ENCODE measurements at regions not wholly inside any gene's neighbourhood (a gene's known extent, or its start where the extent isn't known, plus 50 kb on each side); places are given as distances from the start of the nearest gene placed in this dataset.

DNA sequence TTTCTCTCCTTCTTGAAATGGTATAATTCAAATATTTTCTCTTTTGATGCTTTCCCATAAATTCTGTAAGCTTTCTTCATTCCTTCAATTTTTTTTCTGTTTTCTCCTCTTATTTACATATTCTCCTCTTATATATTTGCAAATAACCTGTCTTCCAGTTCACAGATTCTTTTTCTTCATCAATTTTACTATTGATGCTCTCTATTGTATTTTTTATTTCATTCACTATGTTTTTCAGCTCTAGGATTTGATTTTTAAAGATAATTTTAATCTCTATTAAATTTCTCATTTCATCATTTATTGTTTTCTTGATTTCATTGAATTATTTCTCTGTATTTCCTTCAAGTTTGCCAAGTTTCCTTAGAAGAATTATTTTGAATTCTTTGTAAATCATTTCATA is 54.0 kb upstream of the PRPS1L1 start:
- DNase-seq = no peak

DNA sequence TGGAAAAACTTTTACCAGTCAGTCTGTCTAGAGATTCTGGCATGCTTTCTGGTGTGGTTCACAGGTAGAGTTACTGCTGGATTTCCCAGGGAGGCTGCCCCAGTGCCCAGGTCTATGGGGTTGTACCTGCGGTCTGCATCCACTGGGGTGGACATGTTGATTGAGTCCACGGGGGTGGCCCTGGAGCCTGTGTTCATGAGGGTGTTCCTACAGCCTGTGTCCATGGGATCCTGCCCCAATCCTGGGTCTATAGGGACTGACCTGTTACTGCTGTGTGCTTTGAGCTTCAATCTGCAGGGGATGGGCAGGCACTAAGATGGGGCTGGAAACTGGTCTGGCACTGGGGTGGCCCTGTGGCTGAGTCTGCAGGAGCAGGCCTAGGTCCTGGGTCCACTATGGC is 54.5 kb upstream of the PRPS1L1 start:
- DNase-seq = no peak

DNA sequence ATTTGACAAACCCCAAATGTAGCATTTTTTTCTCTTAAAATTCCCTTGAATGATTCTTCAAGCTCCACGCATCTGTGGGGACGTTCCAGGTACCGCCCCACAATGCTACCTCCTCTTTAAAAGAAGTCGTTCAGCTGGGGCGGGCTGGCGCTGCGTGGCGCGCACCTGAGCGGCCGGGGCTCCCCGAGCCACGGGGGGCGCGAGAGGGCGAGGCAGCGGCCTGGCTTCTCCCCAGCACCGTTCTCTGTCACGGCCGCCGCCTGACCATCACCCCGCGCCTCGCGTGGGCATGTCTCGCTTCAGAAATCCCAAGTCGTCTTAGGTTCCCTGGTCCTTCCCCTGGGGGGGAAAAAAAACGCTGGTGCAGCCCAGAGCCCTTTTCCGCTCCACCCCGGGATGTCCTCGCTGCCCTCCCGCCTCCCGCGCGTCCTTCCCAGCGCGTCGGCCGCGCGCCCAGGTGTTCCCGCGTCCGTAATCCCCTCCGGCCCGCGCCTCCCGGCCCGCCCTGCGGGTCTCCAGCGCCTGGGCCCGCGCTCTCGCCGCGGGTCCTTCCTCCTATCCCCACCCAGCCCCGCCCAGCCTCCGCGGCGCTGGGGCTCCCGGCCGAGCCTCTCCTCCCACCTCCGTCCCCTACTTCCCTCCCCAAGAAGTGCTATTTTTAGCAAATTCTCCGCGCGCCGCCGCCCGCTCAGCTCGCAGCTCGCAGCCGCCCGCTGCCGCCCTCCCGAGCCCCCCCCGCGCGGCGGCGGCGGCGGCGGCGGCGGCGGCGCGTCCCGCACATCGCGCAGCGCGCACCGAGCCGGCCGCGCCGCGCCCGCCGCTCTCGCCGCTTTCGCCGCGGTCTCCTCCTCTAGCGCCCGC is 58.7 kb upstream of the PRPS1L1 start:
- DNase-seq = no peak

DNA sequence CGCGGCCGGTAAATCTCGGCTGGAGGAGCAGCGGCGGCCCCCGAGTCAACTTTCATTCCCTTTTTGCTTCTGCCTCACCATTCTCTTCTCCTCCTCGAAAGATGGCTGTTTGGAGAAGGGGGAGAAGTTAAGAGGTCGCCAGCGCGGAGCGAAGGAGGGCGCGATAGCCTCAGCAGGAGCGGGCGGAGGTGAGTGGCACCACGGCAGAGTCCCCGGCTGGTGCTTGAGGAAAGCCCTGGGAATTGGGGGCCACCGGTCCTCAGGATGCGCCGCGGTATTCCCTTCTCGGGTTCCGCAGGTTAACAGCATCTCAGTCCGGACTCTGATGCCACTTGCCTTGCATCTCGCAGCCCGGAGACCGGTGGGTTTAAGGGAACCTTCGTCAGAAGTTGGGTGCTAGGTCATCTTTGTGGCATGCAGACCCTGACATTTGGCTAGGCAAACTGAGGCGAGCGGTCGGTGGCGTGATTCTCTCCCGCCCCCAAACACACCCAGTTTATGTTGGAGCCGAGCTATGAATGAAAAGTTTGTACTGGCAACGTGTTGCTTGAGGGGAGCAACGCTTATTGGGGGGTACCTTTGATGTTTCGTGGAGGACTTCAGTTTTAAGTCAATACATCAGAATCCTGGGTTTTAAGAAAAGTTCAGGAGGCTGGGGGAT is 59.5 kb upstream of the PRPS1L1 start:
- DNase-seq = no peak

DNA sequence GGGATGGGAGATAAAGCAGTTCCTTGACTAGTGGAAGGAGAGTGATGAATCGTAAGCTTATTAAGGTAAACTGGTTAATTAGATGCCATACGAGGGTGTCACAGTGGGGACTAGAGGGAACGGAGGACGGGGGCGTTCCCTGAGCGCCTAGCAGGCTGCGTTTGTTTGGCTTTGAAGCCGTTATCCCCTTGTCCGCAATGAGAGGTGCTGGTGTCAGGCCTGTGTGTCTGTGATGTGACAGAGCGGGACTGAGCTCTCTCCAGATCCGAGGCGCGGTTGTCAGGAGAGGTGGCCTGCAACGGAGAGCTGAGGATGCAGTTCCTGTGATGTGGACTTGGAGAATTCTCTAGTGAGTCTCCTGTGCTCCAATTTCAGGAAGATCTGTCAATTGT is 60.0 kb upstream of the PRPS1L1 start:
- no peak for DNase-seq

DNA sequence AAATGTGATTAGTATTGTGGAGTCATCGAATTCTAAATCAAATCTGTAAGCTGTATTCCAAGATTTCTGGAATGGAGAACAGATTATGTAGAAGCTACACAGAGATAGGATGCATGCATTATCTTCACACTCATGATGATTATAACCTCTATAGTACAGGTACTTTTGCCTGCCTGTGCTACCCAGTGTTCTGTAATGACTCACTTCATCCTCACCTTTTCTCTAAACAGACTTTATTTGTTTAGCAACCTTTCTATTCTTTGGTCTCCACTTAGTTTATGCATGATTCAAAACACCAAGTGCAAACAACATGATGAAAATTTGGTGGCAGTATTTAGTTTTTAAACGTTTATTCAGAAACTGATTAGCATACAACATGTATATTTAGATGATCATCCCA is 68.4 kb upstream of the PRPS1L1 start:
- DNase-seq = no peak

DNA sequence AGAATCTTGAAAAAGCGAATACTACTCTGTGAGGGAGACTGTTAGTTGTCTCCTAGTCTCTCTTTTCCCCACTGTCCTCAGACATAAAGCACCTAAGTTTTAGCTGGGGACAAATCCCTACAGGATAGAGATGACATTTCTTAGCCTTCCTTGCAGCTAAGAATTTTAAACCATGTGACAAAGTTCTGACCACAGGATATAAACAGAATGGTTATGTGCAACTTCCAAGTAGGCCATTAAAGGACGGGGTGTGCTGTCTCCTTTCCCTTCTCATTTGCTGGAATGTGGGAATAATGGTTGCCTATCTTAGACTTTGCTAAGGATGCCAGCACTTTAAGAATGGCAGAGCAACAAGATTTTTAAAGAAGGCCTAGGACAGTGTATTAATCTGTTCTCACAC is 74.9 kb upstream of the PRPS1L1 start:
- DNase-seq = no peak

DNA sequence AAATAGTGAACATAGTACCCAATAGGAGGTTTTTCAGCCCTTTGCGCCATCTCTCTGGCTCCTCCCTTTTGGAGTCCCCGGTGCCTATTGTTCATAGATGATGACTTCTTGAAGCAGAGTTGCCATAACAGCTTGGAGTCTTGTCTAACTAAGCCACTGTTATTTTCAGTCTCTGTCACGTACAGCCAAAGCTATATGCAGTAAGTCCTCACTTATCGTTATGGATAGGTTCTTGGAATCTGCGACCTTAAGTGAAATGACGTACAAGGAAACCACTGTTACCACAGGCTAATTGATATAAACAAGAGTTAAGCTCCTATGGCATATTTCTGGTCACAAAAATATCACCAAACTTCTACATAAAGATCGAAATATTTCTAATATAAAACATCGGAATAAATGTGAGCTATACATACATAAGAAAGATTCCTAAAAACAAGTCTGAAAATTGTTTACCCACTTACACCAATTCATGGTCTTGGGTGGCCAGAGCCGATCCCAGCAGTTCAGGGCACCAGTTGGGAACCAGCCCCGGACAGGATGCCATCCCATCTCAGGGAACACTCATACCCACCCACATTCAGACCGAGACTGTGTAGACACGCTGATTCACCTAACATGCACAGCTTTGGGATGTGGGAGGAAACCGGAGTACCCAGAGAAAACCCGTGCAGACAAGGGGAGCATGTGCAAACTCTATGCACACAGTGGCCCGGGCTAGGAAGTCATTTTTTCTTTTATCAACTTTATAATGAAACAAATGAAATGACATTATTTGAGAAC is 76.0 kb upstream of the PRPS1L1 start:
- DNase-seq = no peak

DNA sequence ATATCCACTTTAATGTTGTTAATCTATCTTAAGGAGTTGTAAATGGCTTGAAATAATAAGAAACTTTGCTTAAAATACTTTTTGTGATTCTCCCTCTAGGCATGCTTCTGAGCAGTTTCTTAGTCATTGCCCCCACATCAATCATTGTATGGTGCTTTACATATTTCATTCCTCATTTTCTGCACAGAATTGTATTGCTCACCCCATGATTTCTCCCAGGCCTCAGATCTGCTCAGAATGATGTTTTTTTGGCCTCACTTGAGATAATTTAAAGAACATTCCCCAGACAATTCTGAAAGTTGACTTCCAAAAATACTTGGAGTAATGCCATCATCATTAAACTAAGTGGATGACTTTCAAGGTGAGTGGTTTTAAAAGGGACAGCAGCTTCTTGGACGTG is 82.1 kb upstream of the PRPS1L1 start:
- no peak for DNase-seq

DNA sequence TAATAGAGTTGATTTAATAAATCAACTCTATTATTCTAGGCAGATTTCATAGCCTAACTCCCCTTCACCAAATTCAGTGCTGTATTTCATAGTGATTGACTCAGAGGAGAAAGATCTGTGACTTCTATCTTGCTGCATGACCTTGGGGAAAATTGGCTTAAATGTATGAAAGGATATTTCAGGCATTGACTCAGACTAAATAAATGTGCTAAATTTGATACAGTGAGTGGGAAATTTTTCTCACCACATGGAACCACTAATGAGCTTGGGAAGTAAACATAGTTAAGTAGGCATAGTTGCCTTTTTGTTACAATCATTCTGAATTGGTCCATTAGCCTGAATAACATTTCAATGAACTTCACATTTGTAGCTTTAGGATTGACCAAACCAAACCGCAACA is 89.0 kb upstream of the PRPS1L1 start:
- DNase-seq = no peak

DNA sequence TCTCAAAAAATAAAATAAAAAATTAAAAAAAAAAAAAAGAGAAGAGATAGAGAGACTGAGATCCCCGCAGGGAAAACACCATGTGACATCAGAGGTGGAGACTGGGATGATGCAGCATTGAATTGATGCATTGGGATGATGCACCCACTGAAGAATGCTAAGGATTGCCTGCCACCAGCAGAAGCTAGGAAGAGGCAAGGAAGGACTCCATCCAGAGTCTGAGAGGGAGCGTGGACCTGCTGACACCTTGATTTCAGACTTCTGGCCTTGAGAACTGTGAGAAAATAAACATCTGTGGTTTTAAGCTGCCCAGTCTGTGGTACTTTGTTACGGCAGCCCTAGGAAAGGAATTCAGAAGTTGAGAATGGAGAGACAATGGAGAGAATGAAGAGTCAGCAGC is 89.8 kb upstream of the PRPS1L1 start:
- no peak for DNase-seq

DNA sequence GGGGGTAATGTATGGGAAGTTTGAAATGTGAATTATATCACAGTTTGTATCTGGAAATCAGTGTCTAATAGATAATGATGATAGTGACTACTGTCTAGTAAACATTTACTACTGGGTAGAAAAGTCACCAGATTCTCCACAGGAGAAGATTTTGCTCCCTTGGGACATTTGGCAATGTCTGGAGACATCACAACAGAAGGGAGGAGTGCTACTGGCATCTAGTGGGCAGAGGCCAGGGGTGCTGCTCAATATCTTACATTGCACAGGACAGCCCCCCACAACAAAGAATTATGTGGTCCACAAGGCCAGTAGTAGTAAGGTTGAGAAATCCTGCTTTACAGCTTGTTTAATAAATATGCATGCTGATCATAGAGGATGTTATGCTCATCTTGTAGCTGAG is 92.3 kb upstream of the PRPS1L1 start:
- DNase-seq = no peak

DNA sequence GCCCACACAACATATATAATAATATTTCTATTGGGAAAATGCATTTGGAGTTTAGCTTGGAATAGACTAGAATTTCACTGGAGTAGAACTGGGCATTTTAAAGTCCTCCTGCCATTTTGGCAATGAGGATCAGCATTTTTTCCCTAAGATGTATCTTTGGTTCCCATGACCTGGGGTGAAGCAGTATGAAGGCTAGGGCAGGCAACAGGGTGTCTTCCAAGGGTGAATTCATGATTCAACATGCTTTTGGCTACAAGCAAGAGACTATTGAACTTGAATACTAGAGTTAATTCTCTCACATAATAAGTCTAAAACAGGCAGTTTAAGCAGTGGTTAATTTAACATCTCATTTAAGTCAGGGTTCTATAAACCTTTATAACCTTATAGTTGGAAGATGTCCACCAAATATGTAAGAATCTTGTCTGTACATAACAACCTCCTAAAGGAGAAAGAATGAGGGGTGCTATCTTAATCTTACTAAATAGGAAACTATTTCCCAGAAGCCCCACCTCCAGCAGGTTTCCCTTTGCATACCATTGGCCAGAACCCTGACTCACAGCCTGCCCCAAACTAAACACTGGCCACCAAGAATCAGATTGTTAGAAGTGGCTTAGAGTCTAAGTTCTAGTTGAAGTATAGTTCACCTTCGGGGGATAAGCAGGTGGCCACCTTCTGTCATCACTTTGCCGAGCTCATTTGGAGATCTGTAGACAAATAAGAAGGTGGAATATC is 96.0 kb upstream of the PRPS1L1 start:
- DNase-seq = no peak

DNA sequence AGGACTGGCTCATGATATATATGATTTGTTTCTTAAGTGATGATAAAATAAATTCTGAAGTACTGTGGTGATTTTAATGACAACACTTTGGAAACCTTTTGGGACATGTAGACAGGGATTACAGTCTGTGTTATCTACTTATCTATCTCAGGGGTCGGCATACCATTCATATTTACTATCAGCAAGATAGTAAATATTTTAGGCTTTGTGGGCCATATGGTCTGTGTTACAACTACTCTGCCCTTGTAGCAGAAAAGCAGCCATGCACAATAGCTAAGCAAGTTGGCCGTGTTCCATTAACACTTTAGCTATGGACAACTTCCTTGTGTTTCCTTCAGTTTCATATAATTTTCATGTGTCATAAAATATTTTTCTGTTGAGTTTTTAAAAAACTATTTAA is 97.8 kb upstream of the PRPS1L1 start:
- no peak for DNase-seq

DNA sequence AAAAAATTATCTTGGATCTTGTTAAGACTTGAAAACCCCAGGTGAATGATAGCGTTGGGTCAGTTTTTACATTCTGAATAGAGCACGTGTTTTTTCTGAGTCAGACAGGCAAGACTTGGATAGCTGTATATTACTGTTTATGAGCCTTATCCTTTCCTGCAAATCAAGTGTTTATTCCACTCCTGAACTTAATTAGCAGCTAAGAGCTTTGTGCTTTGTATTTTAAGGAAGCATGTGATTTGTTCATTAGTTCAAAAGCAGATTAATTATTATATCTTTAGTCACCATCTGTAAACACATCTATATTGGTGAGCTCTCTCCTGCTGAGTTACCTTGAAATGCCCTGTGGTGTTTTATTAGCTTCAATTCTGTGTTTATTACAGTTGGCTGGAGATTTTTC is 98.6 kb upstream of the PRPS1L1 start:
- no peak for DNase-seq

DNA sequence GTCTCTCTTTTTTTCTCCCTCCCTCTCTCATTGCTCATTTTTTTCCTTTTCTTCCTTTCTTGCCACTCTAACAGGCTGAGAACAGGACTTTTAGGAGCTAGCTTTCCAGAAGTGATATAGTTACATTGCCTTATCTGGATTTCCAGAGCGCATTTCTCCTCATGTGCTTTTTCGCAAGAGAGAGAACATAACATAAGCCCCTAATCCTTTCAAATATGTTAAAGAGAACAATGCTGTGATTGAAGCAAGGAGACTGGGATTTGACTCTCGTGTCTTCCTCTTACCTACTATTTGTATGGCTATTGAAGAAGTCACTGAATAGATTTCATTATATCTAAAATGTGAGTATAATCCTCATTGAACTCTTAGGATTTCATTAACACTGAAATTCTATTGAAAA is 101.2 kb upstream of the PRPS1L1 start:
- DNase-seq = no peak

DNA sequence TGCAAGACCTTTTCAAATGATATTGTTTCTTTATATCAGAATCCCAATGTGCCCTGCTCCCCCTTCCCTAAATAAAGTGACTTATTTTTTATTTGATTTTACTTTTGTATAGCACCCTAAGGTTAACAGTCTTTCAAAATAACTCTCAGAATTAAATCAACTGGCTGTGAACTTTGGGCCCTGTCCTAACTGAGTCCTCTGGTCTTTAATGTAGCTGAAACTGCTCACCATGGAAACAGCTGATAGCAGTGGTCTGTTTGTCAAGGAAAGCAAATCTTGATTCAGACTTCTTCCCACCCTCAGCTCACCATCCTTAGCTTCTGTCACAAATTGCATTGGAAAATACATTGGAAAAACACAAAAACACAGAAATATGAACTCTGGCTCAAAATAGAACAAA is 105.2 kb upstream of the PRPS1L1 start:
- DNase-seq = no peak

DNA sequence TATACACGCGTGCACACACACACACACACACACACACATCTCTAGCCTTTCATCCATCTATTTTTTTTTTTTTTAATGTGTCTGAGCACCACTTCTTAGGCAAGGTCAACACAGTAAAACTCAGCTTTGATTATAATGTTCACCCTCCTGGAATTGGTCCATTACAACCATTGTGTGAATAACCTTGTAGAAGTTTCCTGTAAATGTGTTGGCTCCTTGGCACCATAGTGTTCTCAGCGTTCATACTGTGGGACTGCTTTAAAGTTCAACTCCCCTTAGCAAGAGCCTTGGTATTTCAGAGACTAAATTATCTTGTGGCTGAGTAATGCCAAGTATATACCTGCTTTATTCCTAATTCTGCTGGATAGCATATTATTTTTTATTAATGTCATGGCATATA is 106.3 kb upstream of the PRPS1L1 start:
- DNase-seq = no peak

DNA sequence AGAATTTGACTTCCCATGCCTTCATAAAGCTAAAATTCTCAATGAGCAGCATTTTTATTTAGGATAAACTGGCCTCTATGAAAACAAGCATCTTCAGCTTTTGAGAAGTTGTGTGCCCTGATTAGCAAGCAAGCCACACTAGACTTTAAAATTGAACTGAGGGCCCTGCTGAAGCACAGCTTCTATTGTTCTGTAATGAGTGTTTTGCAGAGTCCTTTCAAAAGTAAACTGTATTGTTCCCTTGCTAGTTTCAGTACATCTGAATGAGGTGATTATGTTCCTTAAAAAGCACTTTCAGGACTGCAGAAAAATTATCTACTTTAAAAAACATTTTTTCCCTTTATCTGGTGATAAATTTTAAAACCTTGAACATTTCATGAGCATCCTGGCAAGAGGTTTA is 113.3 kb upstream of the PRPS1L1 start:
- no peak for DNase-seq

DNA sequence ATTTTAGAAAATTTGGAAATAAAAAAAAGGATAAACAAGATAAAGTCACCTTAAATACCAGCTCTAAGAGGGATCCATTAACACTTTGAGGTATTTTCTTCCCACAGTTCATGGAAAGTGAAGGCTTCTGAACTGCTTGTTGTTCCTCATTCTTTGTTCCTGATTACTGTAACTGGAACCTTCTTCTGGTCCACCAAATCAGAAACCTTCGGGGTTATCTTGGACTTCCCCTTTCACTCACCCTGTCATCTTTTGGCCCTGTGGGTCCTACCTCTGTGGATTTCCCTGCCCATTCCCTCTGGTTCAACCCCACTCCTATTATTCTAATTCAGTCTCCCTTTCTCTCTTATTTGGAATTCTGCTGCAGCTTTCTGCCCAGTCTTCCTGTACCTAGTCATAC is 116.5 kb upstream of the PRPS1L1 start:
- no peak for DNase-seq

DNA sequence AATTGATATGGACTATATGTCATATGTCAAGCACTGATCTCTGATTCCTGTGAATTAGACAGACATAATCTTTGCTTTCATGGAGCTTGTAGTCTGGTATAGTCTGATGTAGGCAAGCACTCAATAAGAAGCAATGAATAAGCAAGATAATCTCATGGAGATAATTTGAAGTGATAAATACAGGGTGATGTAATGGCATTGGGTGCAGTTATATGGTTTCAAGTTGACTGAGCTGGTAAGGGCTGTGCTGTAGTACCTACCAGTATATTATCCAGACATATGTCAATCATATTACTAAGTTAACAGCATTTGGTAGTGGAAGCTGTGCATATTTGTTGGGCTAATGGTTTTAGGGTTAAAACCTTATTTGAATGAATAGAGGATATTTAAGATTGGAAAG is 117.5 kb upstream of the PRPS1L1 start:
- DNase-seq = no peak

DNA sequence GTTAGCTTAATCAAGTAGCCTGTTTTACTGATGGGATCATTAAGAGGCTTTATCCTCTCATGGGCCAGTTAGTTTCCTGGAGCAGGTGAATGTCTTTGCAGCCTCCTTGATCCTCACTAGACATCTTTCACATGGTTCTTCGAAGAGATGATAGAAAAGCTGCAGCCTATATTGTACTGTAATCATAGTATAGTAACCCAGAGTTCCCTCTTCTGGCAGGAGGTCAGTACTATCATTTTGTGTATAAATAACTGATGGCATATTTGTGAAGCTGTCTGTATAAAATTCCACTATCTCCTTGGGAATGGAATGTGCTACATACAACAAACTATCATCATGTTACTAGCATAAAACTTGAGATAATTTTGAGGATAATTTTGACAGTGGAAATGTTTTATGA is 123.8 kb upstream of the PRPS1L1 start:
- DNase-seq = no peak

DNA sequence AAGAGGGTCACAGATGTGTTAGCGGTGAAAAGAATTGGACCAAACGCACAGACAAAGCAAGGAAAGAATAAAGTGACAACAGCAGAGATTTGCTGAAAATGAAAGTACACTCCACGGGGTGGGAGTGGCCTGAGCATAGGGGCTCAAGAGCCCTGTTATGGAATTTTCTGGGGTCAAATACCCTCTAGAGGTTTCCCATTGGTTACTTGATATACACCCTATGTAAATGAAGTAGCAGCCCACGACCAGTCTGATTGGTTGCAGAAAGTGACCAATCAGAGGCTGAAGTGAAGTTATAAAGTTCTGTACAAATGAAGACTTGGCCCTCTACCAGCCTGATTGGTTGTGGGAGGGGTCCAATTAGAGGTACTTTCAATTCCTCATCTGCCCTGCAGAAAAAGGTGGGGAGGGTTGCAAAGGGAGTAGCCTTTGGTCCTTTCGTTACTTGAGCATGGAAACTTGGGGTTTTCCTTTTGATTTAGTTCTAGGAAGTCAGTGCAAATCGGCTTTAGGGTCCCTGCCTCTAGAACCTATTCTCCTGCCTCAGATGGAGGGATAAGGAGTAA is 125.6 kb upstream of the PRPS1L1 start:
- DNase-seq = no peak

Measured in NCI-H1436 treated with DMSO at 0.1 percent for 48 hours (cell line).